H1 (cell line): ENCODE measurements at regions not wholly inside any gene's neighbourhood (a gene's known extent, or its start where the extent isn't known, plus 50 kb on each side); places are given as distances from the start of the nearest gene placed in this dataset.

Experiments used
- EZH2 ChIP-seq: fragments of 200-600 bp; sonication (generic); IDR thresholded peaks from 2 replicates; pipeline ENCODE4 v1.7.1; 2012; ENCODE audit warnings: low read depth, mild to moderate bottlenecking, moderate library complexity, low read length, inconsistent platforms; ENCODE audit not compliant: severe bottlenecking
- POU5F1 ChIP-seq: IDR thresholded peaks from 2 replicates; pipeline ENCODE4 v1.6.1; 2011; ENCODE audit warnings: low read depth, mild to moderate bottlenecking, low read length, moderate library complexity

GRCh38 chr20:30488941-30489613 lies 768.4 kb upstream of the DEFB115 start (continued):
- no peak for TF ChIP-seq POU5F1
- TF ChIP-seq EZH2, result no peak
